ENCODE measurements at regions not wholly inside any gene's neighbourhood (a gene's known extent, or its start where the extent isn't known, plus 50 kb on each side); places are given as distances from the start of the nearest gene placed in this dataset.

GRCh38 chr2:80852079-80852807 is 547.7 kb upstream of the LRRTM1 start:
- POLR2A ChIA-PET, result no interaction called here
- DNase-seq, result no peak
- no peak overlapping the region for H3K4me3 Mint-ChIP-seq
- CTCF ChIA-PET, result no interaction called here
- H3K9me3 Mint-ChIP-seq (ENCODE audit: insufficient read depth), result peaks cover 13% of the 10 kb centered on the region
- H3K27ac Mint-ChIP-seq, result no peak overlapping the region
- ATAC-seq, result no peak
- H3K36me3 Mint-ChIP-seq (ENCODE audit: low read depth), result no peaks in the 10 kb centered on the region
- no peaks in the 10 kb centered on the region for H3K4me1 Mint-ChIP-seq (ENCODE audit: low read depth)
- no peaks in the 10 kb centered on the region for H3K27me3 Mint-ChIP-seq (ENCODE audit: low read depth)

- POLR2A ChIA-PET, result no interaction called here
Measured at GRCh38 chr2:80830891-80831290, 526.3 kb upstream of the LRRTM1 start.

GRCh38 chr2:80822999-80823398 is 518.4 kb upstream of the LRRTM1 start:
- DNase-seq (no peak), ATAC-seq (no peak)
- Mint-ChIP-seq H3K27me3 (ENCODE audit: low read depth) (no peaks in the 10 kb centered on the region), H3K36me3 (ENCODE audit: low read depth) (no peaks in the 10 kb centered on the region), H3K4me3 (no peak overlapping the region), H3K4me1 (ENCODE audit: low read depth) (no peaks in the 10 kb centered on the region), H3K9me3 (ENCODE audit: insufficient read depth) (peaks cover 4% of the 10 kb centered on the region), H3K27ac (no peak overlapping the region)
- ChIA-PET POLR2A (no interaction called here), CTCF (no interaction called here)

More at GRCh38 chr2:80830891-80831290, 526.3 kb upstream of the LRRTM1 start:
- ATAC-seq (no peak), DNase-seq (no peak)
- Mint-ChIP-seq H3K36me3 (ENCODE audit: low read depth) (no peaks in the 10 kb centered on the region), H3K27ac (no peak overlapping the region), H3K27me3 (ENCODE audit: low read depth) (no peaks in the 10 kb centered on the region), H3K4me3 (no peak overlapping the region), H3K9me3 (ENCODE audit: insufficient read depth) (peaks cover 10% of the 10 kb centered on the region), H3K4me1 (ENCODE audit: low read depth) (no peaks in the 10 kb centered on the region)
- CTCF ChIA-PET, result no interaction called here

DNA sequence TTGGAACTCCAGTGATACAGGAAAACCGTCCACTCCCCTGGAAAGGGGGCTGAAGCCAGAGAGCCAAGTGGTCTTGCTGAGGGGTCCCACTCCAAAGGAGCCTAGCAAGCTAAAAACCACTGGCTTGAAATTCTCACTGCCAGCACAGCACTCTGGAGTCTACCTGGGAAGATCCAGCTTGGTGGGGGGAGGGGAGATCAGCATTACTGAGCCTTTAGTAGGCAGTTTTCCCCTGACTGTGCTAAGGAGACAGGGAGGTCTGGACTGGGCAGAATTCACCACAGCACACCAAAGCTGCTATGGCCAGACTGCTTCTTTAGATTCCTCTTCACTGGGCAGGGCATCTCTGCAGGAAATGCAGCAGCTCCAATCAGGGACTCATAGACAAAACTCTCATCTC is 510.7 kb upstream of the LRRTM1 start:
- DNase-seq, result no peak
- no peaks in the 10 kb centered on the region for H3K27me3 Mint-ChIP-seq (ENCODE audit: low read depth)
- H3K36me3 Mint-ChIP-seq (ENCODE audit: low read depth), result no peaks in the 10 kb centered on the region
- ATAC-seq, result no peak
- H3K4me3 Mint-ChIP-seq, result no peak overlapping the region
- H3K4me1 Mint-ChIP-seq (ENCODE audit: low read depth), result no peaks in the 10 kb centered on the region
- H3K27ac Mint-ChIP-seq, result no peak overlapping the region
- ChIA-PET CTCF (no interaction called here), POLR2A (no interaction called here)
- H3K9me3 Mint-ChIP-seq (ENCODE audit: insufficient read depth), result peaks cover 18% of the 10 kb centered on the region

GRCh38 chr2:80786584-80786983 is 482.0 kb upstream of the LRRTM1 start:
- Mint-ChIP-seq H3K4me3 (no peak overlapping the region), H3K4me1 (ENCODE audit: low read depth) (no peaks in the 10 kb centered on the region), H3K9me3 (ENCODE audit: insufficient read depth) (peaks cover 7% of the 10 kb centered on the region), H3K27me3 (ENCODE audit: low read depth) (no peaks in the 10 kb centered on the region), H3K27ac (no peak overlapping the region), H3K36me3 (ENCODE audit: low read depth) (no peaks in the 10 kb centered on the region)
- DNase-seq, result no peak
- CTCF ChIA-PET, result no interaction called here
- POLR2A ChIA-PET, result no interaction called here
- ATAC-seq, result no peak

DNA sequence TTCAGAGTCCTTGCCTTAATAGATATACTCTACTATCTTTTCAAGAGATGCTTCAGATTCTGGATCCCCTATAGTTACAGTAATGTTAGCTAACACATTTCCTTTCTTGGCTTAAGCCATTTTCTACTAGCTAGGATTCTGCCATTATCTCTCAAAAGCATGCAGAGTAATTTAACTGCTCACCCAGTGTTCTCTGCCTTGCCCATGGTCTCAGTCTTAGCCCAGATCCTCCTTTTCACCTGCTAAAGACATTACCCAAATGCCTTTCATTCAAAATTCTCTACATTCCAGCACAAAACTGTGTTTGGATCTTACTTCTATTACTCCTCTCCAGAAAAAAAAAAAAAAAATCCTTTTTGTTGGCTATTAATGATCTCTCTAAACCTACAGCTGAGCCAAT is 474.2 kb upstream of the LRRTM1 start:
- ChIA-PET POLR2A (no interaction called here), CTCF (no interaction called here)
- H3K27ac Mint-ChIP-seq, result no peak overlapping the region
- H3K4me3 Mint-ChIP-seq, result no peak overlapping the region
- H3K27me3 Mint-ChIP-seq (ENCODE audit: low read depth), result no peaks in the 10 kb centered on the region
- DNase-seq, result no peak
- ATAC-seq, result no peak
- no peaks in the 10 kb centered on the region for H3K36me3 Mint-ChIP-seq (ENCODE audit: low read depth)
- peaks cover 28% of the 10 kb centered on the region for H3K9me3 Mint-ChIP-seq (ENCODE audit: insufficient read depth)
- H3K4me1 Mint-ChIP-seq (ENCODE audit: low read depth), result no peaks in the 10 kb centered on the region

DNA sequence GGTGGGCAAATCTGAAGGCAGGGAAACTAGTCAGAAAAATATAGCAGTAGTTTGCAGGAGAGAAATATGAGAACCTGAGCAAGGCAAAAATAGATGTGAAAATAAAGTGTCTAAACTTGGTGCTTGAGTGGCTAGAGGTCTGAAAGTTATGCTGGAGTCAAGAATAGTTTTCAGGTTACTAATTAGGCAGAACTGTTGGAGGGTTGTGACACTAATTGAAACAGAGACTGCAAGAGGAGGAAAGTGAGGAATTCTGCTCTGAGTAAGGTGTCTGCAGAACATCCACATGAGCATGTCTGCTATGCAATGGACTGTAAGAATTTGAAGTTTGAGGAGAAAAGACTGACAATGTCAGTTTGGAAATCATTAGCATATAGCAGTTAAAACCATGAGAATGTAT is 444.0 kb upstream of the LRRTM1 start:
- ChIA-PET POLR2A (no interaction called here), CTCF (no interaction called here)
- Mint-ChIP-seq H3K4me1 (ENCODE audit: low read depth) (no peaks in the 10 kb centered on the region), H3K36me3 (ENCODE audit: low read depth) (no peaks in the 10 kb centered on the region), H3K27ac (no peak overlapping the region), H3K27me3 (ENCODE audit: low read depth) (no peaks in the 10 kb centered on the region), H3K9me3 (ENCODE audit: insufficient read depth) (peaks cover 25% of the 10 kb centered on the region), H3K4me3 (no peak overlapping the region)
- DNase-seq, result no peak
- ATAC-seq, result no peak

DNA sequence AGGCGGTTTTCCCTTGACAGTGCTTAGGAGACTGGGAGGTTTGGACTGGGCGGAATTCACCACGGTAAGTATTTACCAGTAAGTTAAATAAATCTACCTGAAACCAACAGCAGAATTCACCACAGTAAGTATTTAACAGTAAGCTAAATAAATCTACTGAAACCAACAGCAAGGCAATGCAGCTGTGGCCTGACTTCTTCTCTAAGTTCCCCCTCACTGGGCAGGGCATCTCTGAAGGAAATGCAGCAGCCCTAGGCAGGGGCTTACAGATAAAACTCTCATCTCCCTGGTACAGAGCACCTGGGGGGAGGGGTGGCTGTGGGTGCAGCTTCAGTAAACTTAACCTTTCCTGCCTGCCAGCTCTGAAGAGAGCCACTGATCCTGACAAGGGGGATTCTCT is 432.5 kb upstream of the LRRTM1 start:
- Mint-ChIP-seq H3K9me3 (ENCODE audit: insufficient read depth) (peaks cover 42% of the 10 kb centered on the region), H3K27me3 (ENCODE audit: low read depth) (no peaks in the 10 kb centered on the region), H3K36me3 (ENCODE audit: low read depth) (no peaks in the 10 kb centered on the region), H3K4me3 (no peak overlapping the region), H3K4me1 (ENCODE audit: low read depth) (no peaks in the 10 kb centered on the region), H3K27ac (no peak overlapping the region)
- ATAC-seq (no peak), DNase-seq (no peak)
- ChIA-PET CTCF (no interaction called here), POLR2A (no interaction called here)

GRCh38 chr2:80725001-80725400 is 420.4 kb upstream of the LRRTM1 start:
- ATAC-seq (no peak), DNase-seq (no peak)
- H3K36me3 Mint-ChIP-seq (ENCODE audit: low read depth), result no peaks in the 10 kb centered on the region
- H3K4me3 Mint-ChIP-seq, result no peak overlapping the region
- peaks cover 23% of the 10 kb centered on the region for H3K9me3 Mint-ChIP-seq (ENCODE audit: insufficient read depth)
- ChIA-PET CTCF (no interaction called here), POLR2A (no interaction called here)
- H3K27ac Mint-ChIP-seq, result no peak overlapping the region
- no peaks in the 10 kb centered on the region for H3K27me3 Mint-ChIP-seq (ENCODE audit: low read depth)
- no peaks in the 10 kb centered on the region for H3K4me1 Mint-ChIP-seq (ENCODE audit: low read depth)

GRCh38 chr2:80722803-80723202 is 418.3 kb upstream of the LRRTM1 start:
- Mint-ChIP-seq H3K9me3 (ENCODE audit: insufficient read depth) (peaks cover 15% of the 10 kb centered on the region), H3K27ac (no peak overlapping the region), H3K4me3 (no peak overlapping the region), H3K4me1 (ENCODE audit: low read depth) (no peaks in the 10 kb centered on the region), H3K27me3 (ENCODE audit: low read depth) (no peaks in the 10 kb centered on the region), H3K36me3 (ENCODE audit: low read depth) (no peaks in the 10 kb centered on the region)
- ATAC-seq (no peak), DNase-seq (no peak)
- ChIA-PET CTCF (no interaction called here), POLR2A (no interaction called here)

DNA sequence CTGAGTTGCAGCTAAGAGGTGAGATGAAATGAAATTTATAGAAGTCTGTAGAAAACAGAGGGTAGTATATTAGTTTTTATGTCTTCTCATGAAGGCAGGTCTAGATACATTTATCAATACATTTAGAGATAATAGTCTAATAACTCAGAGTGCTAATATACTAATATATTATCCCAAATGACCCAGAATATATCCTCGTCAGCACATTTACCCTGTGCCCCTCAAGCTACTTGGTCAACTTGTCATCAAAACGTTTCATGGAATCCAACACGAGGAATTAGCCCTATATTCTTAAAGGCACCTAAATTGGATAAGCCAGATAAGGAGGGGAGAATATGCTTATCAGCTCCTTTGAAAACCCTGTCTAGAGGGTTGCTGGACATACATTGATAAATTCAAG is 415.1 kb upstream of the LRRTM1 start:
- Mint-ChIP-seq H3K27ac (no peak overlapping the region), H3K36me3 (ENCODE audit: low read depth) (no peaks in the 10 kb centered on the region), H3K9me3 (ENCODE audit: insufficient read depth) (peaks cover 10% of the 10 kb centered on the region), H3K4me1 (ENCODE audit: low read depth) (no peaks in the 10 kb centered on the region), H3K27me3 (ENCODE audit: low read depth) (no peaks in the 10 kb centered on the region), H3K4me3 (no peak overlapping the region)
- ChIA-PET POLR2A (no interaction called here), CTCF (no interaction called here)
- ATAC-seq (no peak), DNase-seq (no peak)

DNA sequence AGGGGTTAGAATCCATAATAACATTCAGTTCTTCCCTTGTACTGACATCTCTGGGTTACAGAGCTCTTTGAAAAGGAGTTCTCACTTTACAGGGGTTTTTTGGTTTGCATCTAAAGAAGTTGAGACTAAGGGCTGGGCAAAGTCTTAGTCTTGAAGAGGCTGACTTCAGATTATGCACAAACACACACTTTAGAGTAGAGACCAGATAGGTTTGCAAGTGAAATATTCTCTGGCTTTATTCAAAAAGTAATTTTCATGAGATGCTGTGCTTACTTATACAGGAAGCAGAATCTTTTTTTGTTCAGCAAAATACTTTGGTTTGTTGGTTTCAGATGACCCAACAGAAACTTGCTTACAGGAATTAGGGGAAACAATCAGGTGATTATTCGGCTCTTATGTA is 410.9 kb upstream of the LRRTM1 start:
- ATAC-seq (no peak), DNase-seq (no peak)
- Mint-ChIP-seq H3K4me1 (ENCODE audit: low read depth) (no peaks in the 10 kb centered on the region), H3K27me3 (ENCODE audit: low read depth) (no peaks in the 10 kb centered on the region), H3K36me3 (ENCODE audit: low read depth) (no peaks in the 10 kb centered on the region), H3K4me3 (no peak overlapping the region), H3K9me3 (ENCODE audit: insufficient read depth) (peaks cover 3% of the 10 kb centered on the region), H3K27ac (no peak overlapping the region)
- ChIA-PET CTCF (no interaction called here), POLR2A (no interaction called here)

DNA sequence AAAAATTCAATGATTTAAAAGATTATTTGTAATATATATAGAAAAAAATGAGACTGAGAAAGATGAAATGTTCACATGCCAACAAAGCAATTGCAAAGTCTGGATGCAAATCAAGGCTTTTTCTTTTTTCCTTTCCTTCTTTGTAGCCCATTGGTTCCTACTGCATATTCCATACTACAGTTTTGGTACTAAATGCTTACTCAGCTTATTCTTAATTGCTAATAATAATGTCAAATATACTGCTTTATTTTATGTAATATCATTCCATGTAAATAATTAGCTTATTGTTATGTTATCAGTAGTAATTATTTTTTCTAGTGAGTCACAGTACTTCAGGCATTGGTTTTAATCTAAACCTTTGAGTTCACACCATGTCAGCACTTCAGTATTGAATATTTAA is 407.4 kb upstream of the LRRTM1 start:
- Mint-ChIP-seq H3K4me1 (ENCODE audit: low read depth) (no peaks in the 10 kb centered on the region), H3K27ac (no peak overlapping the region), H3K9me3 (ENCODE audit: insufficient read depth) (peaks cover 3% of the 10 kb centered on the region), H3K36me3 (ENCODE audit: low read depth) (no peaks in the 10 kb centered on the region), H3K27me3 (ENCODE audit: low read depth) (no peaks in the 10 kb centered on the region), H3K4me3 (no peak overlapping the region)
- ATAC-seq (no peak), DNase-seq (no peak)
- POLR2A ChIA-PET, result no interaction called here
- CTCF ChIA-PET, result no interaction called here

Data from activated CD8-positive, alpha-beta T cell treated with anti-CD3 and anti-CD28 coated beads, Interleukin-2, amount 10 ng/mL, durations not matched to agents 7 days and 5 days (primary cell).